Tibial artery (tissue), 4 donors: ENCODE measurements at regions not wholly inside any gene's neighbourhood (a gene's known extent, or its start where the extent isn't known, plus 50 kb on each side); places are given as distances from the start of the nearest gene placed in this dataset.

ENCODE experiments used
- DNase-seq, 2 donors: peaks; one replicate each; pipeline ENCODE4 v3.0.0-alpha.2; 2019
- H3K27ac ChIP-seq, 2 donors: fragments of 200-600 bp; sonication (generic) in 1 of 2; 1 replicate in 1 of 2; 2 replicates in 1 of 2; pipeline ENCODE4 v1.5.1; 2018 to 2019; ENCODE audit warnings: mild to moderate bottlenecking in 1 of 2
- H3K27me3 ChIP-seq, 2 donors: fragments of 200-600 bp; sonication (generic) in 1 of 2; one replicate each; pipeline versions ENCODE4 v1.5.1 to v1.6.0; 2016 to 2019
- H3K36me3 ChIP-seq, 3 donors: fragments of 200-600 bp; sonication (generic) in 2 of 3; one replicate each; pipeline ENCODE4 v1.5.1; 2016 to 2019; ENCODE audit warnings: mild to moderate bottlenecking in 2 of 3
- H3K4me1 ChIP-seq, 4 donors: fragments of 200-600 bp; sonication (generic) in 2 of 4; 1 replicate in 3 of 4; 2 replicates in 1 of 4; pipeline ENCODE4 v1.5.1; 2016 to 2019
- H3K4me3 ChIP-seq, 2 donors: fragments of 200-600 bp; sonication (generic) in 1 of 2; 1 replicate in 1 of 2; 2 replicates in 1 of 2; pipeline ENCODE4 v1.5.1; 2018 to 2019; ENCODE audit warnings: mild to moderate bottlenecking in 2 of 2
- H3K9me3 ChIP-seq, 3 donors: fragments of 200-600 bp; sonication (generic) in 1 of 3; one replicate each; pipeline ENCODE4 v1.5.1; 2016 to 2019
- intact Hi-C: fragments of 100-400 bp; cut with DNase I; formaldehyde crosslinking; loops from one replicate; pipeline ENCODE4 v1.15.0; 2023; ENCODE audit warnings: low total_unique reads
- TF ChIP-seq, protein P1 (sequence below), 2 experiments: fragments of 200-600 bp in 1 of 2; fragments of 450-650 bp in 1 of 2; IDR thresholded peaks; one replicate each; pipeline ENCODE4 v1.5.1; 2017 to 2019; ENCODE audit warnings: antibody characterized with exemption in 2 of 2, mild to moderate bottlenecking in 1 of 2, moderate library complexity in 1 of 2

DNA sequence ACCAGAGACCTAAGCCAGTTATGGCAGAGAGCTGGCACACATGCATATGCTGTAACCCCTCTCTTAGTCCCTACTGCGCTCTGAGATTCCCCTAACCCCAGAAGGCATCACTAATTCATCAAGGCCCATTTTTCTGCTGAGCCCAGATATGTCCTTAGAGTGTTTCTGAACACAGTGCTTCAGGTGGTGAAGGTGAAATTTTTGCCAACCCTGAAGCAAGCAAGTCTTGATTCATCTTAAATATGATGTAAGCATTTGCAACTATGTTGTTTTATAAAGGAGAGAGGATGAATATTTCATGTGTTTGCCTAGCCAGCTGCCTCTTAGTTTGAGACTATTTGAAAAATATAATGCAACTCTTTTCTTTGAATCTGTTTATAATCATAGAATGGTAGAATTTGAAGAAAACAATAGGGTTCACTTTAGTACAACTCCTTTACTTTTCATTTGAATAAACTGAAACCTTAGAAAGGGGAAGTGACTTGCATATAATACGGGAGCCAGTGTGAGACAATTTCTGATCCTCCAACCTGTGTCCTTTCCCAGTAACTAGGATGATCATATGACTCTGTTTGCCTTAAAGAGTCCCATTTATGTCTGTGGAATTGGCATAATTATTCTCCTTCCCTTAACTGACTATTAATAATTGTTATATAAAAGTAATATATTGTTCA, 194.3 kb upstream of the MTNR1B start:
- Histone ChIP-seq H3K4me1 (no peaks in the 10 kb centered on the region), H3K27ac (no peak overlapping the region), H3K27me3 (no peaks in the 10 kb centered on the region), H3K9me3 (no peaks in the 10 kb centered on the region), H3K4me3 (no peak overlapping the region), H3K36me3 (no peaks in the 10 kb centered on the region)
- intact Hi-C loops, result no loop called here
- DNase-seq, result no peak
- TF ChIP-seq, protein P1, sequence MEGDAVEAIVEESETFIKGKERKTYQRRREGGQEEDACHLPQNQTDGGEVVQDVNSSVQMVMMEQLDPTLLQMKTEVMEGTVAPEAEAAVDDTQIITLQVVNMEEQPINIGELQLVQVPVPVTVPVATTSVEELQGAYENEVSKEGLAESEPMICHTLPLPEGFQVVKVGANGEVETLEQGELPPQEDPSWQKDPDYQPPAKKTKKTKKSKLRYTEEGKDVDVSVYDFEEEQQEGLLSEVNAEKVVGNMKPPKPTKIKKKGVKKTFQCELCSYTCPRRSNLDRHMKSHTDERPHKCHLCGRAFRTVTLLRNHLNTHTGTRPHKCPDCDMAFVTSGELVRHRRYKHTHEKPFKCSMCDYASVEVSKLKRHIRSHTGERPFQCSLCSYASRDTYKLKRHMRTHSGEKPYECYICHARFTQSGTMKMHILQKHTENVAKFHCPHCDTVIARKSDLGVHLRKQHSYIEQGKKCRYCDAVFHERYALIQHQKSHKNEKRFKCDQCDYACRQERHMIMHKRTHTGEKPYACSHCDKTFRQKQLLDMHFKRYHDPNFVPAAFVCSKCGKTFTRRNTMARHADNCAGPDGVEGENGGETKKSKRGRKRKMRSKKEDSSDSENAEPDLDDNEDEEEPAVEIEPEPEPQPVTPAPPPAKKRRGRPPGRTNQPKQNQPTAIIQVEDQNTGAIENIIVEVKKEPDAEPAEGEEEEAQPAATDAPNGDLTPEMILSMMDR (IDR thresholded peaks at IDR 0.05), result no peak

DNA sequence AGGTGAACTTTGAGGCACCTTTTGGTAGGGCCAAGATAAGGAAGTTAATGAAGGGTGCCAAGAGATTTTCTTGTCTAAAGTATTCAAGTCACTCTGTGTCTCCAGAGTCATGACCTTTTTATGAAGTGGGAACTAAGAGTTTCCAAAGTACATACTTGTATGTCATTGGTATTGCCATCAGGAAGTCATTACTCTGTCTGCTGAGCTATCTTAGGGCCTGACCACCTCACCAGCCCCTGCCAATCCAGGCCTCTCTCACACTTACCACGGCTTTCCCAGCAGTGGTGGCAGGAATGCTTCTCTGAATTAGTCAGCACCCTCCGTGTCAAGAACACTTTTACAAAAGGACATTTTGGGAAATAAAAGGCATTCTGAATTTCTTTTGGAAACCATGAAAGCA, 192.8 kb upstream of the MTNR1B start:
- Histone ChIP-seq H3K27me3 (no peaks in the 10 kb centered on the region), H3K9me3 (no peaks in the 10 kb centered on the region), H3K4me3 (no peak overlapping the region), H3K36me3 (no peaks in the 10 kb centered on the region), H3K27ac (no peak overlapping the region), H3K4me1 (no peaks in the 10 kb centered on the region)
- intact Hi-C loops, result no loop called here
- no peak for DNase-seq
- TF ChIP-seq, protein P1 (IDR thresholded peaks at IDR 0.05), result no peak

DNA sequence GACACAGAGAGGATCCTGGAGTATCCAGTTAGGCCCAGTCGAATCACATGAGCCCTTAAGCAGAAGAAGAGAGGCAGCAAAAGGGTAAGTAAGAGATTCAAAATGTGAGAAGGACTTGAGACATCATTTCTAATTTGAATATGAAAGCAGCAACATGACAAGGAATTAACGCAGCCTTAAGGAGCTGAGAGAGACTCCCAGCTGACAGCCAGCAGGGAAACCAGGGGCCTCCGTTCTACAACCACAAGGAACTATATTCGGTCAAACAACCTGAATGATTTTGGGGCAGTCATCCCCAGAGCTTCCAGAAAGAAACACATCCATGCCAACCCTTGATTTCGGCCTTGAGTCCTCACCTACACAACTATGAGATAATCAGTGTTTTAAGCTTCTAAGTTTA, 189.7 kb upstream of the MTNR1B start:
- DNase-seq, result no peak
- H3K27ac ChIP-seq, result no peak overlapping the region
- intact Hi-C loops, result no loop called here
- no peak overlapping the region for H3K4me3 ChIP-seq
- no peaks in the 10 kb centered on the region for H3K9me3 ChIP-seq
- H3K4me1 ChIP-seq, result peaks cover 0 to 4% (median 0%) of the 10 kb centered on the region in 4 donors
- H3K27me3 ChIP-seq, result no peaks in the 10 kb centered on the region
- TF ChIP-seq, protein P1 (IDR thresholded peaks at IDR 0.05), result no peak
- no peaks in the 10 kb centered on the region for H3K36me3 ChIP-seq

DNA sequence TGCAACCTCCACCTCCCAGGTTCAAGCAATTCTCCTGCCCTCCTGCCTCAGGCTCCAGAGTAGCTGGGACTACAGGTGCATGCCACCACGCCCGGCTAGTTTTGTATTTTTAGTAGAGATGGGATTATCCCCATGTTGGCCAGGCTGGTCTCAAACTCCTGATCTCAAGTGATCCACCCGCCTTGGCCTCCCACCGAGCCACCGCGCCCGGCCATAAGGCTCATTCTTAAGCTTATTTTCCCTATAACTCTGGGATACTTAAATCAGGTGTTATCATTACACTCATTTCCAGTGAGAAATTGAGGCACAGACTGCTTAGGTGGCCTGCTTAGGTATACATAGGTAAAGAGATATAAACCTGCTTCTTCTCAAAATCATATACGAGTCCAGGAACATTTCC, 188.3 kb upstream of the MTNR1B start:
- H3K36me3 ChIP-seq, result no peaks in the 10 kb centered on the region
- no peaks in the 10 kb centered on the region for H3K27me3 ChIP-seq
- peaks cover 0 to 4% (median 0%) of the 10 kb centered on the region in 4 donors for H3K4me1 ChIP-seq
- no peak for DNase-seq
- TF ChIP-seq, protein P1 (IDR thresholded peaks at IDR 0.05), result no peak
- H3K4me3 ChIP-seq, result no peak overlapping the region
- no peak overlapping the region for H3K27ac ChIP-seq
- intact Hi-C loops, result no loop called here
- no peaks in the 10 kb centered on the region for H3K9me3 ChIP-seq

DNA sequence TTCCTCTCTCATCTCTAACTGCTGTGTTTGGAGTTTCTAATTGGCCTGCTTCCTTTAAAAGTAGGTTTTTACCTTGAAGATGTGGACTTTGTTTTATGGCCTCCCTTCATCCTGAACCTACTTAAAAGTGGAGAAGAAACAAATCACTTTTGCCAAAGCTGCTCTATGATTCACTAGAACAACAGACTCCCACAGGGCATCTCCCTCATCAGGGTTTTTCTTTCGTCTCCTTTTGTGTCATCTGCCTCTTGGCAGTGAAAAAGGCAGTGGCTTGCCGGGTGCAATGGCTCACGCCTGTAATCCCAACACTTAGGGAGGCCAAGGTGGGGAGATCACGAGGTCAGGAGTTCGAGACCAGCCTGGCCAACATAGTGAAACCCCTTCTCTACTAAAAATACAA, 186.6 kb upstream of the MTNR1B start:
- no peak overlapping the region for H3K27ac ChIP-seq
- no peak for DNase-seq
- H3K36me3 ChIP-seq, result no peaks in the 10 kb centered on the region
- no peaks in the 10 kb centered on the region for H3K27me3 ChIP-seq
- H3K4me1 ChIP-seq, result peaks cover 0 to 4% (median 0%) of the 10 kb centered on the region in 4 donors
- TF ChIP-seq, protein P1 (IDR thresholded peaks at IDR 0.05), result no peak
- no peak overlapping the region for H3K4me3 ChIP-seq
- intact Hi-C loops, result no loop called here
- H3K9me3 ChIP-seq, result no peaks in the 10 kb centered on the region

DNA sequence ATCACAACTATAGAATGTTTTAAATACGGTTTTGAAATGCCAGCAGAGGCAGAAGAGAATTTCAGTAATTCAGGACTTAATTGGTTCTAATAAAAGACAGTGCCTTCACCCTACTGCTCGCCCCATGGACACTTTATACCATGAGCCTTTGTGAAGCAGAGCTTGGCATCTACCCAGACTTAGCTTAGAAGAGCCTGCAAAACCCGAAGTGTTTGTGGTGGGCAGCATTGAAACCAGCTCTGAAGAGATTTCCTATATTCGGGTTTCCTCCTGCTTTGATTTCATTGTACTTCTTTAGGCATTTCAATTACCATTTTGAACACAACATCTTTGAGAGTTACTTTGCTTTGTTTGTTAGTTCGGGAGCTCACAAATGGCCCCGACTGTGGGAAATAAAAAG, 185.1 kb upstream of the MTNR1B start:
- Histone ChIP-seq H3K27ac (no peak overlapping the region), H3K9me3 (no peaks in the 10 kb centered on the region), H3K27me3 (no peaks in the 10 kb centered on the region), H3K36me3 (no peaks in the 10 kb centered on the region), H3K4me3 (no peak overlapping the region), H3K4me1 (peaks cover 0 to 4% (median 0%) of the 10 kb centered on the region in 4 donors)
- intact Hi-C loops, result no loop called here
- TF ChIP-seq, protein P1 (IDR thresholded peaks at IDR 0.05), result no peak
- no peak for DNase-seq
